ENCODE measurements at regions not wholly inside any gene's neighbourhood (a gene's known extent, or its start where the extent isn't known, plus 50 kb on each side); places are given as distances from the start of the nearest gene placed in this dataset.

DNA sequence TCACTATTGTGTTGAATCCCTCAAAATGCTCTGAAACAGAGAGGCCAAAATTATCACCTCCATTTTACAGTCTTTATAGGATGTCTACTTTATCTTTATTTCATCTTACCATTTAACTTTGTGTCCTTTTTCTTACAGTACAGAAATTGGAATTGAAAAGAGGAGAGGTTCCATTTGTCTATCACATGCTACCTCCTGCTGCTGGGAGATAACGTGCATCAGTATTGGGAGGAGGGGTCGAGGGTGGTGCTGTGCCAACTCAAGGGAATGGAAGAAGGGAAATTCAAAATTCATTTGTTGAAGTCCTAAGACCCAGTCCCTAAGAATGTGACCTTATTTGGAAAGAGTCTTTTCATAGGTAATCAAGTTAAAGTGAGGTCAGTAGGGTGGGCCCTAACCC lies 85.3 kb downstream of the HHIPL2 start:
- DNase-seq (ENCODE audit: low spot score in 2 of 2): no peak
- H3K4me3 ChIP-seq (ENCODE audit: low read depth, poor library complexity, severe bottlenecking): no peak overlapping the region
- intact Hi-C loops (cut with DNase I; ENCODE audit: low total_unique reads): loop anchor here (10.0 kb wide), 1 partner anchor 172 kb away; no protein-coding TSS in a partner anchor
- 74 to 82% methylated on average over 2 of the region's 2 CpGs for WGBS, 2 donors
- no peak for TF ChIP-seq CTCF (IDR thresholded peaks at IDR 0.05)
- TF ChIP-seq POLR2A (IDR thresholded peaks at IDR 0.05): no peak

- intact Hi-C loops (cut with DNase I; ENCODE audit: low total_unique reads): loop anchor here (10.0 kb wide), 1 partner anchor 173 kb away; no protein-coding TSS in a partner anchor
- H3K4me3 ChIP-seq (ENCODE audit: low read depth, poor library complexity, severe bottlenecking): no peak overlapping the region
- no peak for TF ChIP-seq CTCF (IDR thresholded peaks at IDR 0.05)
- no peak for DNase-seq (ENCODE audit: low spot score in 2 of 2)
- WGBS, 2 donors: 68 to 70% methylated on average over 2 of the region's 2 CpGs
Observed at GRCh38 chr1:222461941-222462340, 86.0 kb downstream of the HHIPL2 start.

DNA sequence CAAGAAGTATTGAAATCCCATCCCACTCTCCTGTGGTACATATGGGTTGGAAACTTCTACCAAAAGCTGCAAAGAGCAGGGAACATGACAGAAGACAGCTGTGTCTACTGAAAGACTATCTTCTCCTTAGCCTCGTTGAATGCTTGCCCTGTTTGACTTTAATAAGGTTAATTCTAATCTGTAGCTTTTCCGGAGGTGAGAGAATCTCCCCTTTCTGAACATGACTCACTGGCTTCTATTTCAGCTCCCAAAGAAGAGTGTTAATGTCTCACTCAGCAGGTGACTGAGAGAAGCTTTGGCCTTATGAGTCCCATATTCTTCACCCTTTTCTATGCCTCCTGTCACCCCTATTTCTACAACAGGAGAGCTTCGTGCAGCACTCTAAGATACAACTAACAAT lies 88.3 kb downstream of the HHIPL2 start:
- intact Hi-C loops (cut with DNase I; ENCODE audit: low total_unique reads): loop anchor here (10.0 kb wide), 2 partner anchors 175 to 975 kb away; no protein-coding TSS in a partner anchor
- WGBS, 2 donors: 81 to 84% methylated on average over 3 of the region's 3 CpGs
- TF ChIP-seq POLR2A (IDR thresholded peaks at IDR 0.05) (no peak), CTCF (IDR thresholded peaks at IDR 0.05) (no peak)
- no peak for DNase-seq (ENCODE audit: low spot score in 2 of 2)
- no peak overlapping the region for H3K4me3 ChIP-seq (ENCODE audit: low read depth, poor library complexity, severe bottlenecking)

GRCh38 chr1:222457513-222457912 lies 90.4 kb downstream of the HHIPL2 start:
- intact Hi-C loops (cut with DNase I; ENCODE audit: low total_unique reads): loop anchor here (10.0 kb wide), 1 partner anchor 973 kb away; no protein-coding TSS in a partner anchor
- no peak overlapping the region for H3K4me3 ChIP-seq (ENCODE audit: low read depth, poor library complexity, severe bottlenecking)
- no peak for DNase-seq (ENCODE audit: low spot score in 2 of 2)
- no peak for TF ChIP-seq CTCF (IDR thresholded peaks at IDR 0.05)
- TF ChIP-seq POLR2A (IDR thresholded peaks at IDR 0.05): no peak
- 83 to 89% methylated on average over 1 of the region's 1 CpG for WGBS, 2 donors

DNA sequence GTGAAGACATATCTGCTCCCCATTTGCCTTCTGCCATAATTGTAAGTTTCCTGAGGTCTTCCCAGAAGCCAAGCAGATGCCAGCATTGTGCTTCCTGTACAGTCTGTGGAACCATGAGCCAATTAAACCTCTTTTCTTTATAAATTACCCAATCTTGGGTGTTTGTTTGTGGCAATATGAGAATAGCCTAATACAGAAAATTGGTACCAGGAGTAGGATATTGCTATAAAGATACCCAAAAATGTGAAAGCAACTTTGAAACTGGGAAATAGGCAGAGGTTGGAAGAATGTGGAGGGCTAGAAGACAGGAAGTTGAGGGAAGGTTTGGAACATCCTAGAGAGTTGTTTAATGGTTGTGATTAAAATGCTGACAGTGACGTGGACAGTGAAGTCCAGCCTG lies 90.8 kb downstream of the HHIPL2 start:
- no peak for DNase-seq (ENCODE audit: low spot score in 2 of 2)
- no peak overlapping the region for H3K4me3 ChIP-seq (ENCODE audit: low read depth, poor library complexity, severe bottlenecking)
- WGBS, 2 donors: 86 to 94% methylated on average over 1 of the region's 1 CpG
- TF ChIP-seq CTCF (IDR thresholded peaks at IDR 0.05) (no peak), POLR2A (IDR thresholded peaks at IDR 0.05) (no peak)
- intact Hi-C loops (cut with DNase I; ENCODE audit: low total_unique reads): loop anchor here (10.0 kb wide), 1 partner anchor 972 kb away; no protein-coding TSS in a partner anchor
